GM12874 (cell line): ENCODE measurements at regions not wholly inside any gene's neighbourhood (a gene's known extent, or its start where the extent isn't known, plus 50 kb on each side); places are given as distances from the start of the nearest gene placed in this dataset.

Experiments used
- TF ChIP-seq, protein P1 (sequence below): IDR thresholded peaks from 2 replicates; pipeline ENCODE4 v1.5.1; 2011; ENCODE audit warnings: low read depth, mild to moderate bottlenecking, control low read depth, low read length, moderate library complexity; ENCODE audit not compliant: insufficient read depth

DNA sequence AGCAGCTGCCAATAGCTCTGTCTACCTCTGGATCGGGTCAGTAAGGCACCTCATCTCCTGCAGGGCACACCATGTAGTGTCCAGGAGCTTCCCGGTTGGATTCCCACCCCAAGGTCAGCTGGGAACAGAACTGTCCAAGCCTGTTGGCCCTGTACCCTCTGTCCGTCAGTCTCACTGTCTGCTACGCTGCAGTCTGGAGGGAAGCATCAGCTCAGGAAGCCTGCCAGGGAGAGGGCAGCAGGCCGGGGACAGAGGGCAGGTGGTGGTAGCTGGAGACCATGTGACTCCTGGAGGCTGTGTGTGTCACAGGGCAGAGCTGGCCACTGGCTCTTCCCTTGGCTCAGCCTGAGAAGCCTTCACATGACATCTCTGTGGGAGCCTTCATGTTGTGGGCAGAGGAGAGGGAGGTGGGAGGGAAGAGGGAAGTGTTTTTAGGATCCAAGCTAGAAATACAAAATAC, 134.5 kb downstream of the SEC61B start:
- TF ChIP-seq, protein P1, sequence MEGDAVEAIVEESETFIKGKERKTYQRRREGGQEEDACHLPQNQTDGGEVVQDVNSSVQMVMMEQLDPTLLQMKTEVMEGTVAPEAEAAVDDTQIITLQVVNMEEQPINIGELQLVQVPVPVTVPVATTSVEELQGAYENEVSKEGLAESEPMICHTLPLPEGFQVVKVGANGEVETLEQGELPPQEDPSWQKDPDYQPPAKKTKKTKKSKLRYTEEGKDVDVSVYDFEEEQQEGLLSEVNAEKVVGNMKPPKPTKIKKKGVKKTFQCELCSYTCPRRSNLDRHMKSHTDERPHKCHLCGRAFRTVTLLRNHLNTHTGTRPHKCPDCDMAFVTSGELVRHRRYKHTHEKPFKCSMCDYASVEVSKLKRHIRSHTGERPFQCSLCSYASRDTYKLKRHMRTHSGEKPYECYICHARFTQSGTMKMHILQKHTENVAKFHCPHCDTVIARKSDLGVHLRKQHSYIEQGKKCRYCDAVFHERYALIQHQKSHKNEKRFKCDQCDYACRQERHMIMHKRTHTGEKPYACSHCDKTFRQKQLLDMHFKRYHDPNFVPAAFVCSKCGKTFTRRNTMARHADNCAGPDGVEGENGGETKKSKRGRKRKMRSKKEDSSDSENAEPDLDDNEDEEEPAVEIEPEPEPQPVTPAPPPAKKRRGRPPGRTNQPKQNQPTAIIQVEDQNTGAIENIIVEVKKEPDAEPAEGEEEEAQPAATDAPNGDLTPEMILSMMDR, result no peak

DNA sequence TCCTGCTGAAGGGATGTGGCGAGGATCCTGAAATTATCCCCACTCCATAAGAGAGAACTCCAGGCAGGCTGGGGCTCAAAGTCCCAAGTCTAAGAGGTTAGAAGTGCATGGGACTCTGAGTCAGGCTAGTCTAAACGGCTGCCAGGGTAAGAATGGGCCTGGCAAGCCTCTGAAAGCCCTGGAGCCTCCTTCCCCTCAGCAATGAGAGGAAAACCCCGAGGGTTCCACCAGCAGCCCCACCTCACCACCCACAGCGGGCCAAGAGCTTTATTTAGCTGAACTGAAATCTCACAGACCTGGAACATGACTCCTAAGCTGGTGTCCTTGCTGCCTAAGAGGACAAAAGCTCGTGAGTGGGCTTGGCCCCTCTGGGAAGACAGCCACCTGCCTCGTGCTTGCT, 135.5 kb downstream of the SEC61B start:
- TF ChIP-seq, protein P1, result no peak

DNA sequence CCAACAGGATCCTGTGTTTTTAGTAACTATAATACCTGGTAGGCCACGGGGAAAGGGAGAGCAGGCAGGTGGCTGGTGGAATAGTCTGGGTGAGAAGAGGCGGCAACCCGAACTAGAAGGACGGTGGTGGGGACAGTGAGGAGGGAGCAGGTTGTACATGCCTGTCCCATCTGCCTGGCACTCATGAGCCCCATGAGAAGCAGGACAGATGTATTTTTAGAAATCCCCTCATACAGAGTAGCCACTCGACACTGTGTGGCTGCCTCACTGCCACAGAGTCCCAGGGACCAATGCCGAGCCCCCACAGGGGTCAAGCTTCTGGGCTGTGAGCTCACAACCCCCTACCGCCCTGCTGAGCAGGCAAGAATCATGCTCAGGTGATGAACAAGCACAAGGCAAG, 136.6 kb downstream of the SEC61B start:
- TF ChIP-seq, protein P1, result no peak

DNA sequence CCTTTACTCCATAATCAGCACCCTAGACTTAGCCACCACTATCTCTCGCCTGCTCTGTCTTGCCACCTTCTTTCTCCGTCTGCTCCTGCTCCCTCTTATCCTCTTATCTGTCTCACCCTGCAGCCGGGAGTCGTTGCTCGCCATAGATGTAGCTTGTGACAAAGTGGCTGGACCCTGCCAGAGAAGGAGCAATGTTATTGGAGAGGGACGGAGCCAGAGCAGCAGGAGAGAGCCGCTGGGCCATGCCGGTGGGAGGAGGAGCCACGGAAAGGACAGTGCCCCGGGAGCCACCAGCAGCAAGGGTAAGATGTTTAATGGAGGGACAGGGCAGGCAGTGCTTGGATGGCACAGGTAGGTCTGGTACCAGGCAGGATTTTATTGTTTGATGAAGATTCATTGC, 137.3 kb downstream of the SEC61B start:
- TF ChIP-seq, protein P1, result no peak

GRCh38 chr9:99360026-99360425, 137.9 kb downstream of the SEC61B start:
- TF ChIP-seq, protein P1, result no peak

GRCh38 chr9:99361817-99362216, 139.7 kb downstream of the SEC61B start:
- TF ChIP-seq, protein P1, result no peak

GRCh38 chr9:99362321-99362720, 140.2 kb downstream of the SEC61B start:
- TF ChIP-seq, protein P1, result no peak

GRCh38 chr9:99363509-99363908, 141.4 kb downstream of the SEC61B start:
- TF ChIP-seq, protein P1, result no peak
